WTC11 (cell line): ENCODE measurements at regions not wholly inside any gene's neighbourhood (a gene's known extent, or its start where the extent isn't known, plus 50 kb on each side); places are given as distances from the start of the nearest gene placed in this dataset.

Source experiments
- ATAC-seq: fragments of 200-7000 bp; cut with Tn5 transposase; 2 replicates; pipeline ENCODE4 v1.10.0; 2021; ENCODE audit warnings: mild to moderate bottlenecking, moderate library complexity
- CTCF ChIA-PET: fragments of 300-600 bp; sonication (Branson Sonifier 250); formaldehyde crosslinking; loops from one replicate; lab custom pipeline; 2021; ENCODE audit warnings: antibody characterized with exemption; lab: Charles Lee
- POLR2A ChIA-PET: fragments of 350-600 bp; sonication (Branson Sonifier 250); formaldehyde crosslinking; loops from one replicate; lab custom pipeline; 2021; ENCODE audit warnings: antibody characterized with exemption; lab: Charles Lee
- DNase-seq: peaks from one replicate; pipeline ENCODE4 v3.0.0; 2021; ENCODE audit warnings: low spot score
- H3K27ac Mint-ChIP-seq: 2 replicates; pipeline ENCODE4 v1.8.0; 2021; ENCODE audit warnings: mixed read lengths
- H3K27me3 Mint-ChIP-seq: 2 replicates; pipeline ENCODE4 v1.8.0; 2021; ENCODE audit warnings: low read depth, mild to moderate bottlenecking, moderate library complexity, mixed read lengths
- H3K36me3 Mint-ChIP-seq: 2 replicates; pipeline ENCODE4 v1.8.0; 2021; ENCODE audit warnings: mixed read lengths
- H3K4me1 Mint-ChIP-seq: 2 replicates; pipeline ENCODE4 v1.8.0; 2022; ENCODE audit warnings: mixed read lengths
- H3K4me3 Mint-ChIP-seq: 2 replicates; pipeline ENCODE4 v1.8.0; 2021; ENCODE audit warnings: mild to moderate bottlenecking, moderate library complexity, mixed read lengths
- H3K9me3 Mint-ChIP-seq: 2 replicates; pipeline ENCODE4 v1.8.0; 2021; ENCODE audit warnings: mixed read lengths
- AR ChIP-seq: fragments of 250-450 bp; sonication (Bioruptor Pico); IDR thresholded peaks from 2 replicates; pipeline ENCODE4 v1.9.0; 2021; ENCODE audit warnings: mild to moderate bottlenecking
- ATF1 ChIP-seq: sonication (generic); formaldehyde crosslinking; IDR thresholded peaks from 2 replicates; pipeline ENCODE4 v1.8.1; 2023; ENCODE audit warnings: mild to moderate bottlenecking, moderate library complexity, missing genetic modification reagents
- ATF2 ChIP-seq: sonication (generic); formaldehyde crosslinking; IDR thresholded peaks from 2 replicates; pipeline ENCODE4 v1.8.1; 2022; ENCODE audit warnings: low read depth, missing genetic modification reagents, borderline replicate concordance
- ATF3 ChIP-seq: sonication (generic); formaldehyde crosslinking; conservative IDR thresholded peaks from 2 replicates; pipeline ENCODE4 v1.8.1; 2022; ENCODE audit warnings: mild to moderate bottlenecking, missing genetic modification reagents
- ELF4 ChIP-seq: sonication (generic); formaldehyde crosslinking; IDR thresholded peaks from 2 replicates; pipeline ENCODE4 v1.8.1; 2022; ENCODE audit warnings: low read depth, mild to moderate bottlenecking, moderate library complexity, missing genetic modification reagents
- EMX1 ChIP-seq: fragments of 250-450 bp; sonication (Bioruptor Pico); IDR thresholded peaks from 2 replicates; pipeline ENCODE4 v1.8.0; 2021; ENCODE audit warnings: mild to moderate bottlenecking
- FOXJ3 ChIP-seq: sonication (generic); formaldehyde crosslinking; IDR thresholded peaks from 2 replicates; pipeline ENCODE4 v1.9.0; 2021; ENCODE audit warnings: missing genetic modification reagents, mild to moderate bottlenecking, borderline replicate concordance
- FOXP1 ChIP-seq: sonication (generic); formaldehyde crosslinking; IDR thresholded peaks from 2 replicates; pipeline ENCODE4 v1.8.0; 2022; ENCODE audit warnings: missing genetic modification reagents, mild to moderate bottlenecking, moderate library complexity, borderline replicate concordance
- GRHL2 ChIP-seq: fragments of 250-450 bp; sonication (Bioruptor Pico); IDR thresholded peaks from 2 replicates; pipeline ENCODE4 v1.8.0; 2022; ENCODE audit warnings: mild to moderate bottlenecking, moderate library complexity; ENCODE audit not compliant: insufficient replicate concordance, severe bottlenecking
- GTF2I ChIP-seq: fragments of 250-450 bp; sonication (Bioruptor Pico); conservative IDR thresholded peaks from 2 replicates; pipeline ENCODE4 v1.4.0; 2021; ENCODE audit warnings: mild to moderate bottlenecking
- HMGA2 ChIP-seq: fragments of 250-450 bp; sonication (Bioruptor Pico); IDR thresholded peaks from 2 replicates; pipeline ENCODE4 v1.4.0; 2021; ENCODE audit warnings: mild to moderate bottlenecking, moderate library complexity
- JAZF1 ChIP-seq: fragments of 250-450 bp; sonication (Bioruptor Pico); IDR thresholded peaks from 2 replicates; pipeline ENCODE4 v1.9.0; 2021; ENCODE audit warnings: moderate library complexity, mild to moderate bottlenecking, inconsistent platforms
- KAT7 ChIP-seq: sonication (generic); formaldehyde crosslinking; IDR thresholded peaks from 2 replicates; pipeline ENCODE4 v1.8.1; 2023; ENCODE audit warnings: missing genetic modification reagents, mild to moderate bottlenecking, borderline replicate concordance
- NR1H2 ChIP-seq: sonication (generic); formaldehyde crosslinking; IDR thresholded peaks from 2 replicates; pipeline ENCODE4 v1.9.0; 2021; ENCODE audit warnings: mild to moderate bottlenecking, moderate library complexity, missing genetic modification reagents
- NR3C1 ChIP-seq: sonication (generic); formaldehyde crosslinking; conservative IDR thresholded peaks from 2 replicates; pipeline ENCODE4 v1.8.1; 2023; ENCODE audit warnings: low read depth, mild to moderate bottlenecking, missing genetic modification reagents
- PREB ChIP-seq: sonication (generic); formaldehyde crosslinking; IDR thresholded peaks from 2 replicates; pipeline ENCODE4 v1.8.1; 2022; ENCODE audit warnings: mild to moderate bottlenecking, missing genetic modification reagents, moderate library complexity, borderline replicate concordance
- SOX15 ChIP-seq: fragments of 250-450 bp; sonication (Bioruptor Pico); IDR thresholded peaks from 2 replicates; pipeline ENCODE4 v1.9.0; 2021; ENCODE audit warnings: mild to moderate bottlenecking
- STAT6 ChIP-seq: sonication (generic); formaldehyde crosslinking; conservative IDR thresholded peaks from 2 replicates; pipeline ENCODE4 v1.8.1; 2023; ENCODE audit warnings: mild to moderate bottlenecking, low read depth, missing genetic modification reagents, moderate library complexity
- TCF7 ChIP-seq: sonication (generic); formaldehyde crosslinking; IDR thresholded peaks from 2 replicates; pipeline ENCODE4 v1.8.0; 2022; ENCODE audit warnings: mild to moderate bottlenecking, low read depth, missing genetic modification reagents, moderate library complexity
- TEAD1 ChIP-seq: sonication (generic); formaldehyde crosslinking; IDR thresholded peaks from 2 replicates; pipeline ENCODE4 v1.8.0; 2022; ENCODE audit warnings: mild to moderate bottlenecking, missing genetic modification reagents
- TEAD4 ChIP-seq: sonication (generic); formaldehyde crosslinking; IDR thresholded peaks from 2 replicates; pipeline ENCODE4 v1.8.0; 2022; ENCODE audit warnings: mild to moderate bottlenecking, missing genetic modification reagents
- TP53 ChIP-seq: sonication (generic); formaldehyde crosslinking; IDR thresholded peaks from 2 replicates; pipeline ENCODE4 v1.8.1; 2023; ENCODE audit warnings: mild to moderate bottlenecking, missing genetic modification reagents
- ZNF232 ChIP-seq: sonication (generic); formaldehyde crosslinking; IDR thresholded peaks from 2 replicates; pipeline ENCODE4 v1.8.0; 2022; ENCODE audit warnings: mild to moderate bottlenecking, missing genetic modification reagents
- ZNF263 ChIP-seq: sonication (generic); formaldehyde crosslinking; IDR thresholded peaks from 2 replicates; pipeline ENCODE4 v1.8.1; 2022; ENCODE audit warnings: low read depth, mild to moderate bottlenecking, moderate library complexity, missing genetic modification reagents
- TF ChIP-seq, protein P1 (sequence below): fragments of 250-450 bp; sonication (Bioruptor Pico); IDR thresholded peaks from 2 replicates; pipeline ENCODE4 v1.9.0; 2021; ENCODE audit warnings: mild to moderate bottlenecking
- TF ChIP-seq, protein P2 (sequence below): sonication (generic); formaldehyde crosslinking; IDR thresholded peaks from 2 replicates; pipeline ENCODE4 v1.8.1; 2023; ENCODE audit warnings: mild to moderate bottlenecking, missing genetic modification reagents, moderate library complexity
- TF ChIP-seq, protein P3 (sequence below): fragments of 250-450 bp; sonication (Bioruptor Pico); conservative IDR thresholded peaks from 2 replicates; pipeline ENCODE4 v1.9.0; 2021; ENCODE audit warnings: mild to moderate bottlenecking

GRCh38 chr9:15048772-15049171 is 138.5 kb upstream of the FREM1 start (continued):
- TF ChIP-seq TEAD4 (CRISPR knock-in tag) (no peak), ZNF232 (CRISPR knock-in tag) (no peak), FOXP1 (no peak), PREB (CRISPR knock-in tag) (no peak), ZNF263 (CRISPR knock-in tag) (no peak), NR1H2 (CRISPR knock-in tag) (no peak), TEAD1 (CRISPR knock-in tag) (no peak), ELF4 (no peak), NR3C1 (CRISPR knock-in tag) (no peak)
- TF ChIP-seq, protein P1, sequence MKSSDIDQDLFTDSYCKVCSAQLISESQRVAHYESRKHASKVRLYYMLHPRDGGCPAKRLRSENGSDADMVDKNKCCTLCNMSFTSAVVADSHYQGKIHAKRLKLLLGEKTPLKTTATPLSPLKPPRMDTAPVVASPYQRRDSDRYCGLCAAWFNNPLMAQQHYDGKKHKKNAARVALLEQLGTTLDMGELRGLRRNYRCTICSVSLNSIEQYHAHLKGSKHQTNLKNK (CRISPR knock-in tag), result no peak

- H3K36me3 Mint-ChIP-seq, result no peaks in the 10 kb centered on the region
- DNase-seq (no peak), ATAC-seq (no peak)
- no peak overlapping the region for H3K4me3 Mint-ChIP-seq
- no peaks in the 10 kb centered on the region for H3K27me3 Mint-ChIP-seq
- CTCF ChIA-PET, result no interaction called here
- peaks cover 6% of the 10 kb centered on the region; the same call in 1 of the 2 replicates for H3K9me3 Mint-ChIP-seq
- POLR2A ChIA-PET, result no interaction called here
- no peak overlapping the region for H3K27ac Mint-ChIP-seq
- H3K4me1 Mint-ChIP-seq, result no peaks in the 10 kb centered on the region
- TF ChIP-seq, protein P2, sequence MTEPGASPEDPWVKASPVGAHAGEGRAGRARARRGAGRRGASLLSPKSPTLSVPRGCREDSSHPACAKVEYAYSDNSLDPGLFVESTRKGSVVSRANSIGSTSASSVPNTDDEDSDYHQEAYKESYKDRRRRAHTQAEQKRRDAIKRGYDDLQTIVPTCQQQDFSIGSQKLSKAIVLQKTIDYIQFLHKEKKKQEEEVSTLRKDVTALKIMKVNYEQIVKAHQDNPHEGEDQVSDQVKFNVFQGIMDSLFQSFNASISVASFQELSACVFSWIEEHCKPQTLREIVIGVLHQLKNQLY (CRISPR knock-in tag), result no peak
- TF ChIP-seq KAT7 (CRISPR knock-in tag) (no peak), ATF2 (no peak), AR (CRISPR knock-in tag) (no peak), NR1H2 (CRISPR knock-in tag) (no peak), HMGA2 (no peak), STAT6 (CRISPR knock-in tag) (no peak), FOXJ3 (no peak), GTF2I (CRISPR knock-in tag) (no peak), GRHL2 (CRISPR knock-in tag) (no peak), ATF1 (CRISPR knock-in tag) (no peak), ATF3 (CRISPR knock-in tag) (no peak), EMX1 (CRISPR knock-in tag) (no peak), JAZF1 (CRISPR knock-in tag) (no peak), SOX15 (CRISPR knock-in tag) (no peak), TCF7 (CRISPR knock-in tag) (no peak), TP53 (CRISPR knock-in tag) (no peak)
- TF ChIP-seq, protein P3, sequence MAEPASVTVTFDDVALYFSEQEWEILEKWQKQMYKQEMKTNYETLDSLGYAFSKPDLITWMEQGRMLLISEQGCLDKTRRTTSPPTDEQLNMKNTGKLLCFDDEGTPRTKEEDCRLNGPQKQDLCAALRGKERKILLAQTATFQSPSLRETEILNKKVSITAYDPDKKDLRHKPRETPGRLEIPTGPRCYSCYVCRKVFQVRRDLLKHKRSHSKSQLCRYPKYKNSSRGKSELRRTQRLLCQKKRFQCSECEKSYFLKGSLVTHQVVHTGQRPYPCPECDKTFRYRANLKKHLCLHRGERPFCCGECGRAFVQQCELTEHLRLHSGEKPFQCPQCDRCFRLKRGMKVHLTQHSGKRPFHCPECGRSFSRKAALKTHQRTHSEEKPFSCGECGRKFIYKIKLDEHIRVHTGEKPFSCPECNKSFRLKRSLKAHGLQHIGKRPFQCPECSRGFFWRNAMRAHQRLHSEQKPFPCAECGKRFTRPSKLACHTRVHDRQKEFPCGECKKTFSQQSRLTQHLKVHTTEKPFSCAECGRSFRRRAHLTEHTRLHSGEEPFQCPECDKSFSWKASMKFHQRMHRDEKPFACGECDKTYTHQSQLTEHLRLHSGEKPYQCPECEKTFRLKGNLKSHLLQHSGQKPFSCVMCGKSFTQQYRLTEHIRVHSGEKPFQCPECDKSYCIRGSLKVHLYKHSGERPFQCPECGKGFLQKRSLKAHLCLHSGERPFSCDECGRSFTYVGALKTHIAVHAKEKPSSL (CRISPR knock-in tag), result no peak
Measured at GRCh38 chr9:15047028-15047551, 136.9 kb upstream of the FREM1 start.
